ENCODE measurements at regions not wholly inside any gene's neighbourhood (a gene's known extent, or its start where the extent isn't known, plus 50 kb on each side); places are given as distances from the start of the nearest gene placed in this dataset.

DNA sequence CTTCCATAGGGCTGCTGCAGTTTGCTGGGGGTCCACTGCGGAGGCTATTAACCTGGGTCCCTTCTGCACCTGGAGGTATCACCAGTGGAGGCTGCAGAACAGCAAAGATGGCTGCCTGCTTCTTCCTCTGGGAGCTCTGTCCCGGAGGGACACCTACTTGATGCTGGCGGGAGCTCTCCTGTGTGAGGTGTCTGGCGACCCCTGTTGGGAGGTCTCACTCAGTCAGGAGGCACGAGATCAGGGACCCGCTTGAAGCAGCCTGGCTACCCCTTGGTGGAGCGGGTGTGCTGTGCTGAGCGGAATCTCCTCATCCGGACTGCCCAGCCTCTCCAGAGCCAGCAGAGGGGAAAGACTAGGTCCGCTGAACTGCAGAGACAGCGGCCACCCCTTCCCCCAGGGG lies 56.0 kb upstream of the CTXND1 start:
- DNase-seq (ENCODE audit: low spot score): no peak

DNA sequence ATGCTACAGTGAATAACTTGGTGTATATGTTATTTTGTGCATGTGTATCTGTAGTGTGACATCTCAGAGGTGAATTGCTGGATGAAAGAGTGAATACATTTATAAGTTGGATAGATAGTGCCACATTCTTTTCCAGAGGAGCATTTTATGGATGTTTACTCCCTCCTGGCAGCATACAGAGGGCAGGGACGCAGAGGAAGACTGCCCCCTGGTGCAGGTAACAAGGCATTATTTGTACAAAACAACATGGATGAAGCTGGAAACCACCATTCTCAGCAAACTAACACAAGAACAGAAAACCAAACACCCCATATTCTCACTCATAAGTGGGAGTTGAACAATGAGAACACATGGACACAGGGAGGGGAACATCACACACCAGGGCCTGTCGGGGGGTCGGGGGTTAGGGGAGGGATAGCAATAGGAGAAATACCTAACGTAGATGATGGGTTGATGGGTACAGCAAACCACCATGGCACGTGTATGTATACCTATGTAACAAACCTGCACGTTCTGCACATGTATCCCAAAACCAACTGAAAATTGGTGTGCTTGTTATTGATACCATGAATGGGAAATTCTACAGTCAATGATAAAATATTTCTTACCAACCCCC lies 57.9 kb upstream of the CTXND1 start:
- no peak for DNase-seq (ENCODE audit: low spot score)

DNA sequence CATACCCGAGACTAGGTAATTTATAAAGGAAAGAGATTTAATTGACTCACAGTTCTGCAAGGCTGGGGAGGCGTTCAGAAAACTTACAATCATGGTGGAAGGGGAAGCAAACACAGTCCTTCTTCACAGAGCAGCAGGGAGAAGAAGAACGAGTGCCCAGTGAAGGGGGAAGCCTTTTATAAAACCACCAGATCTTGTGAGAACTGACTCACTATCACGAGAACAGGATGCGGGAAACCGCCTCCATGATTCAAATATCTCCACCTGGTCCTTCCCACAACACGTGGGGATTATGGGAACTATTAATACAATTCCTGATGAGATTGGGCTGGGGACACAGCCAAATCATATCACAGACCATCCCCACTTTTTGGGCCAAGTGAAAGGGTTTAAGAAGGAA lies 58.8 kb upstream of the CTXND1 start:
- no peak for DNase-seq (ENCODE audit: low spot score)

DNA sequence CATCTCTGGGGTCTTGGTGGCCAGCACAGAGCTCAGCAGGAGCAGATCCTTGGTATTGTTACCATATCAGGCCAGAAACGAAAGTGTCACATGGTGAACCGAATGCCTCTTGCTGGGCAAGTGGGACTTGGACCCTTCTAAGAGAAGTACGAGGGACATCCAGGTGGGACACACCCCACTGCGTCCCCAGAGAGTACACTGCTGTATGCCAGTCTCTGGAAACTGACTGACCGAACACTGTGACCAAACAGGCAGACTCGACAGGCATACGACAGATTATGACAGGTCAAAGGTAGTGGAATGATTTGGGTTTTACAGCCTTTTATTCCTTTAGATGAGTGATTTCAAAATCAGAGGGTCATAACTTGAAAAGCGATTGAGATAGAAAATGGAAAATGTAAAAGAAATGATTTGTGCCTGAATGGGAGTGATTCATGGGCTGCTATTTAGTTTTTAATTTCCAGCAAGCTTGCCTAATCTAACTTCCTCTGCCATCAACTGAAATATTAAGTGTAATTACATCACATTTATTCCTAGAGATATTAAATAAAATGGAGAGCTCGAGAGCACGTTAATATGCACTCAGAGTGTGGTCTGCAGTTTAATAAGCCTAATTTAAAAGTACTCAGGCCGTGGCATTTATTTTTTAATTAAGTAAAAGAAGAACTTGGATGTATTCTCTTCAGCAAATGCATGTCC lies 63.4 kb upstream of the CTXND1 start:
- no peak for DNase-seq (ENCODE audit: low spot score)

DNA sequence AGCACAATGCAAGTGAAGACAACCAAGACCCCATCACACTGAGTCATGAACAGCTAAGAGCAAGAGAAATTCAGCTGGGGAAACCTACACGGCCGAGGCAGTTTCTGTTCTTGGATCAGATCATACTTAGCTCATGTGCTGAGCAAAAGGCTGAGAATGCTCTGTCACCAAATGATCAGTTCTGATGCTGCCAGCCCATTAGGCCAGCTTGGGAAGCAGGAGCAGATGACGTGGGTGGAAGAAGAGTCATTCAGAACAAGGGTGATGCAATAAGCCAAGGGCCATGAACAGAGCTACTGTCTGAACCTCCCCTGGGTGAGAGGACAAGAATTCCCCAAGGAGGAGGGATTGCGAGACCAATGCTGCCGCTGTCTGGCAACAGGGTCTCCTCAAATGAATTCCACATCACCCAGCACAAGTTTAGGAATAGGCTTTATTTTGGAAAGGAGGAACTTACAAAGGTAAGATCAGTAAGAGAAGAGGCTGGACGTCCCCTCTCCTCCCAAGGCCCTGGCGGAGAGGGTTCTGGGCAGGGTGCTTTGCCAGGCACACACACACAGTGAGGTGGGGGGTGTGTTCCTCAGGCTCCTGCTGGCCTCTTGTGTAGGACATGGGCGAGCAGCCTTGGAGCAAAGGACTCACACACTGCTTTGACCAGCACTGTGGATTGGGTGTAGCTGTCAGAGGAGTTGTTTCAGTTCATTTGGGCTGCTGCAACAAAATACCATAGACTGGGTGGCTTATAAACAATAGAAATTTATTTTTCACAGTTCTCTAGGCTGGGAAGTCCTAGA lies 65.6 kb upstream of the CTXND1 start:
- peak; percentile 9 for DNase-seq (ENCODE audit: low spot score)

DNA sequence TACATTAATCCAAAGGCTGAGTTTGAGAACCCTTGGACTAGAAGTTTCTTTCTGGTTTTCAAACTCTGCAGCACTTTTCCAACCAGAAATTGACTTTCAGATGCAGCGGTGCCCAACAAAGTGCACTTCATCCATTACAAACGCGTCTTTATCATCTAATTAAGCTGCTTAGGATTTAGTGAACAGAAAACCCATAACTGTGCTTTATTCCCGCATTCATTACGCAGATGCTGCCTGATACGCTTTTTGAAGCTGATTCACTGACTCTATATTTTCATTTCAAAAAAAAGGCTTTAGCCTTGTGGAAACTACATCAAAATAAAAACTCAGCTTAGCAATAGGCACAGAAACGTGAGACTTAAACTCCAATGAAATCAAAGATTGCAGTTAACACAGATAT lies 69.8 kb upstream of the CTXND1 start:
- no peak for DNase-seq (ENCODE audit: low spot score)

DNA sequence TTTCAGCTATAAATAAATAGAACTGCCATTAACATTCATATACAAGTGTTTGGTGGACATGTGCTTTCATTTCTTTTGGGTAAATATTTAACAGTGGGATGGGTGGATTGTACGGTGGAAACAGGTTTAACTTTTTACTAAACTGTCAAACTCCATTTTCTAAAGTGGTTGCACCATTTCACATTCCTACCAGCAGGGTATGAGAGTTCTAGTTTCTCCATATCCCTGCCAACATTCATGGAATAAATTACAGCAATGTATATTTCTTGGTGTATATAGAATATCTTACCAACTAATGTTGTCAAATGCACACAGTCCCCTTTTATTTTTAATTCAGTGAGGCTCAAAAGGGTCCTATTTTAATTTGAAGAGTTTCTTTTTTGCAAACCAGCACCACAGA lies 71.3 kb upstream of the CTXND1 start:
- DNase-seq (ENCODE audit: low spot score): no peak

DNA sequence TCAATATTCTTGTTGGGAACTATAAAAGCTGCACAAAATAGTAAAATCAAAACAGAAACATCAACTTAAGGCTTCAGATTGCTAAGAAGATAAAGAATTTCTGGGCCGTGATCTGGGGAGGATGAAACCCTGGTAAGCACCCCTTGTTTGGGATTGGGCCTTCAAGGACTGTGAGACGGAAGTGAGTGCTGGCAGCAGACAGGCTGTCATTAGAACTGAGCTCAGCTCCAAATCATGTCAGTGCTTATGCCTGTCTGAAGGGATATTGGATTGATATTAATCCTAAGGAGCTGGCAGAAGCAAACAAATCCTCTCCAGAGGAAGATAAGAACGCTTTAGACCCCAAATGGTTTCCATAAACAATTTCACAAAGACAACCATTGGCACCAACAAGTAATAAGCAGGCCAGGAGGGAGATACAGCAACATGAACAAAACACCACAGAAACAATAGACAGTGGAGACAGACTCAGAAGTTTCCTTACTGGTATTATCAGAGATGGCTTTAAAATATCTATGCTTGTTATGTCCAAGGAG lies 72.6 kb upstream of the CTXND1 start:
- no peak for DNase-seq (ENCODE audit: low spot score)

DNA sequence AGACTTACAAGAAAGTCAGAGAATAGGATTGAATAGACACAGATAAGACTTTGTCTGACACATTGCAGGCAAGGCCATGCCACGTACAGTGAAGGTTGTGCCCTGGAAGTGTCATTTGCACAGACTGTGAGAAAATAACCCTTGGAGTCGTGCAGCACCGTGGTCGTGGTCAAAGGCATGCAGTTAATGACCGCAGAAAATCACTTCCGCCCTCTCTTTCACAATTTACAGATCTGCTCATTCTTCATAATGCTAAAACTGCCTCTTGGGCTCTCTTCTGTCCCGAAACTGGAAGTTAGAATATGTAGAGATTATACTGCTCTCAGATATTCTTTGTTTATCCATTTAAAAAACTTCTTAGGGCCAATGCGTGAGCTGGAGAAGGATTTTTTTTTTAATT lies 73.2 kb upstream of the CTXND1 start:
- no peak for DNase-seq (ENCODE audit: low spot score)

DNA sequence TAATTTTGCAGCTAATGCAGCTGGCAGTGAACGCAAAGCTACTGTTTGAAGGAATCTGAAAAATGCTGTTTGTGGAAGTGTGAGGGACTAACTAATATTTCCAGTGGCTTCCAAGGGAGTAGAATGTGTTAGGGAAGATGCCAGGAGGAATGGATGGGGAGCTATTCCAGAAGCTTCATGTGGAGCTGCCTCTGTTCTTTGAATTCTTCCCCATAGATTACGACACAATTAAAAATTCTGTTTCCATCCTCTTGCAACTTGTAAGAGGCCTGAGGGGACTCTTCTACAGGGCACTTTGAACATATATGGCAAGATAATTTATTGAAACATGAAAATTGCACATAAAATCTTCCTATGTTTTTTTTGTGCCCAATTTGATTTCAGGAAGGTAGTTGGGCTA lies 74.3 kb upstream of the CTXND1 start:
- DNase-seq (ENCODE audit: low spot score): no peak

DNA sequence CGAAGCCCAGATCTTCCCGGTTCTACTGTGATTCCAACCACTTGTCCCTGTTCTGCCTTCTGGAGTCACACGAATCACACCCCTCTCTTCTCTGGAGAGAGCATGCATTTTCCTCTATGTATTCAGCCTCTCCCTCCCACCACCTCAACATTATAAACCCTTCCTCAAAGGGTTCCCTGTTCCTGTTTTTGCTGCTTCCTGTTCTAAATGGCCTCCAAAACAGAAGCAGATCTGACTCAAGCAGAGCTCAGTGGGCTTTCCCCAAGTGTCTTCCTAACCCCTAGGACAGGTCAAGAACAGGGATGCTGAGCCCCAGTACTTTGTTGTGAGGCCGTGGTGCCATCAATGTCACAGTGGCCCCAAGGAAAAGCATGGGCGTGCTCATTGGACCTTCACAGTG lies 75.7 kb upstream of the ARNT2 start:
- no peak for DNase-seq (ENCODE audit: low spot score)

DNA sequence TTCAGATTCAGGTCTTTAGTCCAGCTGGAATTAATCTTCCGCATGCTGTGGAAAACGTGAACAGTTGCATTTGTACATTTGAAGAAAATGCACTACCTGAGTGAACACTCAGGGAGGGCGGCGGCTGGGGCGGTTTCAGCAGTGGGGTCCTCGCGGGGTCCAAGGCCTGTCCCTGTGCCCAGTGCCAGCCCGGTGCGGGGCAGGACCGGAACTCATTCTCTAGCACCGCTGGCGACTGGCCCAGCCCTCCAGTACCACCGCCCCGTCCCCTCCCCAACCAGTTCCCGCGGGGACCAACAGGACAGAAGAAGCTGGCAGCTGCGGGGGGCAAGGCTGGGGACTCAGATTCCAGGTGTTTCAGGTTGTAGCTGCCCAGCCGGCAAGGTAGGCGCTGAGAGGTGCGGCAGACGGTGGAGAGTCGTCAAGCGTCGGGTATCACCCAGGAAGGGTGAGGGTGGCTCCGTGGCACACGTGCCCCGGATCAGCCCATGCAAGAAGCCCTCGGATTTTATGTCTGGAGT lies 72.2 kb upstream of the ARNT2 start:
- no peak for DNase-seq (ENCODE audit: low spot score)

DNA sequence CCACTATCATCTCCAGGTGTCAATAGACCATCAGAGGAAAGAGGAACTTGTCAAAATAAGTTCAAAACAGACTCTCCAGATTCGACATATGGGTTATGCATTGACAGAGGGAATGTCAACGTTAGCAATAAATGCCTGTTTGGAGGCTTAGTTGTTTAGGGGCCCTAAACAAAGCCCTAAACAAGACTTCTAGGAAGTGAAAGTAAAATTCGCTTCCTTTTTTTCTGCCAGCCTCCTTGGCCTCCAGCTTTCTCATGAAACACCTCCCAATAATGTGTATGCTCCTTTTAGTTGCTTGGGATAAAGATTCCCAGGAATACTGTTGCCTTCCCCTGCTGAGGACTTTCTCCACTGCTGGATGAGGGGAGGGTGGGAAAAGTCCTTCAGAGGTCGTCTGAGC lies 70.9 kb upstream of the ARNT2 start:
- no peak for DNase-seq (ENCODE audit: low spot score)

DNA sequence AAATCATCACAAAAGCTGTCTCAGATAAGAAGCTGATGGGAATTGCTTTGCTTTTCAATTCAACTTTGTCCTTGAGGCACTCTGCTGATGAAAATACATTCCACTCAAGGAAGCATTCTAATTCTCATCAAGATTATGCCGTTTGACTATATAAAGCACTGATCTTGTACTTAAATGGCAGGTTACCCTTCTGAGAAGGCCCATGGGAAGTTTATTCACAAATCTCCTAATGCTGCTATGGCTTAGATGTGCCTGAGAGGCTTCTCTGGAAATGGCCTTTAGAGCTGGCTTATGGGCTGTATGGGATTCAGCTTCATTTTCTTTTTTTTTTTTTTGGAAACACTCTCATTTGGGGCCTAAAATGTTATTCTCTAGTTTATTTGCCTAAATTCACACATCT lies 69.7 kb upstream of the ARNT2 start:
- DNase-seq (ENCODE audit: low spot score): no peak

DNA sequence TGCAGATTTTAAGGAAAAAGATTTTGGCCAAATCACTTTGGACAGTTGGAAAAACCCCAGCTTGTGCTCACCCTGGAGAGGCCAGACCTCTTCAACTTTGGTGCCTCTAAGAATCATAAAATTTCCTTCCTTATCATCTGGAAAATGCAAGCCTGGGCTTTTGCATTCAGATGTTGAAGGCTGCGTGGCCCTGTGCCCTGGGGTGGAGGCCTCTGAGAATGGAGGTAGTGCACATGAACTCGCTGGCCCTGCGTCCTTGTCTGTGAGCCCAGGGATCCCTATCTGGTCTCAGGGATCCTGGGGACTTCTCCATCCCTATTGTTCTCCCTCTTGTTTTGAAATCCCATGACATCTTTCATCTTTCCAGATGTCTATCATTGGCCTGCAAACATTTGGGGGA lies 64.6 kb upstream of the ARNT2 start:
- no peak for DNase-seq (ENCODE audit: low spot score)

DNA sequence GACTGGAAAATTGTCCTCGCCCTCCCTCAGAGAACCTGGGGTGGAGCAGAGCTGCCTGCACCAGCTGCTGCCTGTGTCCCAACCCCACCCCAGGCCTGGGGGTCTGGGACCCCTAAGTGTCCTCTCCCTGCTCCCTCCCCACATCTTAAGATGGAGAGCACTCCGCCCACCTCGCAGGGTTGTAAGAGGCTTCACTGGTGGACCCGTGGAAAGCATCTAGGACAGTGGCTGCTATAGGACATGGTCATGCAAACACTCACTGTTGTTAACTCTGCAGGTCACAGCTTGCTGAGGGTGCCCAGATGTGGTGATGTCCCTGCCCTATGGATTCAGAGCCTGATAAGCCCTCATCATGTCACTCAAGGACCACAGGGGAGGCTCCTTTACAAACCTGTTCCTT lies 62.0 kb upstream of the ARNT2 start:
- no peak for DNase-seq (ENCODE audit: low spot score)

DNA sequence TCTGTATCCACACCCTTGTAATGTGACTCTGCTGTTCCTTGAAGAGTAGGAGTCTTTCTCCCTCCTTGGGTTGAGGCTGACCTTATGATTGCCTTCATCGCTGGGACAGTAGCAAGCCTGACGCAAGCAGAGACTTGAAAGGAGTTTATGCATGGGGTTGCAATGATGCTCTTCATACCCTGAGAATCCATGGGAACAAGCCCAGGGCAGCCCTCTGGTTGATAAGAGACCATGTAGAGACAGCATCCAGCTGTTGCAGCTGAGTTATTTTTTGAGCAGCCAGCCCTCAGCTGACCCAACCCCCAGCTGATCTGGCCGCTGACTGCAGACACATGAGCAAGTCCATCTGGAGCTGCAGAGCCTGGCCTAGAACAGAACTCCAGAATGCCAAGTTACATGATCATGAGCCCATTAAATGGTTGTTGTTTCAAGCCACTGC lies 60.6 kb upstream of the ARNT2 start:
- DNase-seq (ENCODE audit: low spot score): no peak

DNA sequence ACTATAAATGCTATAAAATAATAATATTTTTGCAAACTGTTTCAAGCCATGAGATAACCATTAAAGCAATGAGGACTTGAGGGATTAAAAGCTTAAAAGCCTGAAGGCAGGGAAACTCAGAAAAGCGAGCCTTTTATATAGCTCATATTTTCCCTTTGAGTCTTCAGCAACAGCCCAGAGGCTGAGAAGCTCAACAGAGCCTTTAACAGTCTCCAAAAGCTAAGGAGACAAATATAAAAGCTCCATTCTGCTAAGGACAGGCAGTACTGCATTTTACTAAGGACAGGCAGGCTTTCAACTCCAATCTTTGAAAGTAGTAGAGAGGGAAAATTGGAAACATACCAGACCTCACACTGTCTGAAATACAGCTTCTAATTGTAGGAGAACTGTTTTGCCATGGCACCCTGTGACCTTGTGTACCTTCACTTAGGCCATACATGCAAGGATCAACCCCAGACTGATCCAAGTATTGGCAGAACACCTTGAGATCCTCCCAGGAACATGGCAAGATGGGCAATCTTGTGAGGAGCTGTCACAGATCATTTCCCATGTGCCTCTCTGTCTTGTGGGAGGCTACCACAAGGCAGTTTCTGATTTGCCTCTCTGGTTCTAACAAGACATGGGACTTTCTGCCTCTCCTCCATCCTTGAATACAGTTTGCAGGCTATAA lies 53.1 kb upstream of the ARNT2 start:
- DNase-seq (ENCODE audit: low spot score): no peak
